ENCODE measurements at regions not wholly inside any gene's neighbourhood (a gene's known extent, or its start where the extent isn't known, plus 50 kb on each side); places are given as distances from the start of the nearest gene placed in this dataset.

DNA sequence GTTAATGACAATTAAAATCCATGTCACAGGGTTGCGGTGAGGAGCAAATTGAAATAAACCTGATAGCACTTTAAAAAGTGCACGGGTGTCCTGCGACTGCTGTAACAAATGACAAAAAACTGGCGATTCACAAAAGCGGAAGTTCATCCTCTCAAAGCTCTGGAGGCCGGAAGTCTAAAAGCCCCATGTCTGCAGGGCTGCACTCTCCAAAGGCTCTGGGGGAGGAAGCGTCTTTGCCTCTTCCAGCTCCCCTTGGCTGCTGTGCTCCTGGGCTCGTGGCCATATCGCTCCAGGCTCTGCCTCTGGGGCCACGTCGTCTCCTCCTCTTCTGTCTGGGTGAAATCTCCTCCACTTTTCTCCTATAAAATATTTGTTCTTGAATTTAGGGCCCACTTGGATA is 273.9 kb upstream of the IRX2 start:
- FAIRE-seq: no peak
- H3K79me2 ChIP-seq (ENCODE audit: control insufficient read depth, insufficient read depth, low read length): no peaks in the 10 kb centered on the region
- DNase-seq (ENCODE audit: low read depth, low spot score): no peak
- no peaks in the 10 kb centered on the region for H4K20me1 ChIP-seq (ENCODE audit: control insufficient read depth, insufficient read depth)
- H3K36me3 ChIP-seq (ENCODE audit: control insufficient read depth in 2 of 2, insufficient read depth in 2 of 2, low read length in 1 of 2): no peaks in the 10 kb centered on the region
- no peaks in the 10 kb centered on the region for H3K4me1 ChIP-seq (ENCODE audit: control insufficient read depth, insufficient read depth, low read length)
- no peaks in the 10 kb centered on the region for H3K27me3 ChIP-seq (replicated peaks in 1 of 2; ENCODE audit: control insufficient read depth in 2 of 2, insufficient read depth in 2 of 2, low read length in 1 of 2)
- no TSS peak for BruUV-seq (replicated peaks)
- H2AFZ ChIP-seq (ENCODE audit: control insufficient read depth, low read depth, low read length): no peak overlapping the region
- ChIA-PET SMC1A (ENCODE audit: uncharacterized antibody, unreplicated experiment) (no interaction called here), CTCF (no interaction called here), POLR2A (no interaction called here), RAD21 (ENCODE audit: unreplicated experiment) (no interaction called here)
- H3K4me2 ChIP-seq (ENCODE audit: control insufficient read depth, insufficient read depth): no peak overlapping the region
- WGBS (ENCODE audit: insufficient coverage, insufficient replicate concordance, low lambda C conversion rate, missing lambda C conversion rate): 54% methylated on average over 11 of the region's 11 CpGs
- TF ChIP-seq TCF3 (IDR thresholded peaks at IDR 0.05; ENCODE audit: borderline replicate concordance, insufficient read depth, low read depth, low read length): no peak
- no peak for TF ChIP-seq ZNF207 (IDR thresholded peaks at IDR 0.05; ENCODE audit: borderline replicate concordance)
- no peak for TF ChIP-seq NFYA (IDR thresholded peaks at IDR 0.05; ENCODE audit: borderline replicate concordance, low read depth, low read length)
- no peak for TF ChIP-seq CEBPZ (IDR thresholded peaks at IDR 0.05; ENCODE audit: low read depth, low read length)
- TF ChIP-seq RBBP5 (conservative IDR thresholded peaks at IDR 0.05): no peak
- TF ChIP-seq, protein P1, sequence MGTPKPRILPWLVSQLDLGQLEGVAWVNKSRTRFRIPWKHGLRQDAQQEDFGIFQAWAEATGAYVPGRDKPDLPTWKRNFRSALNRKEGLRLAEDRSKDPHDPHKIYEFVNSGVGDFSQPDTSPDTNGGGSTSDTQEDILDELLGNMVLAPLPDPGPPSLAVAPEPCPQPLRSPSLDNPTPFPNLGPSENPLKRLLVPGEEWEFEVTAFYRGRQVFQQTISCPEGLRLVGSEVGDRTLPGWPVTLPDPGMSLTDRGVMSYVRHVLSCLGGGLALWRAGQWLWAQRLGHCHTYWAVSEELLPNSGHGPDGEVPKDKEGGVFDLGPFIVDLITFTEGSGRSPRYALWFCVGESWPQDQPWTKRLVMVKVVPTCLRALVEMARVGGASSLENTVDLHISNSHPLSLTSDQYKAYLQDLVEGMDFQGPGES (IDR thresholded peaks at IDR 0.05): no peak
- TF ChIP-seq IRF4 (IDR thresholded peaks at IDR 0.05; ENCODE audit: low read depth, low read length): no peak
- H3K27ac ChIP-seq (ENCODE audit: control insufficient read depth, insufficient read depth): no peak overlapping the region
- in situ Hi-C loops (cut with MboI) (no loop called here), intact Hi-C loops (cut with micrococcal nuclease; ENCODE audit: unreplicated experiment) (no loop called here)
- no peak overlapping the region for H3K4me3 ChIP-seq
- H3K9ac ChIP-seq (ENCODE audit: control insufficient read depth, insufficient read depth, low read length): no peak overlapping the region
- no peak for ATAC-seq
- no peaks in the 10 kb centered on the region; the same call in 2 of the 3 replicates for H3K9me3 ChIP-seq (replicated peaks; ENCODE audit: control insufficient read depth, insufficient read depth, low read length)
